SHP77 treated with DMSO at 0.1 percent for 48 hours (cell line): ENCODE measurements at regions not wholly inside any gene's neighbourhood (a gene's known extent, or its start where the extent isn't known, plus 50 kb on each side); places are given as distances from the start of the nearest gene placed in this dataset.
"Not testable (repeated sequence)": the region's sequence is repeated elsewhere in the genome, so short reads cannot be mapped to it uniquely, and the experiment has no call there.

ENCODE experiments used
- DNase-seq: peaks from one replicate; lab custom pipeline; 2025; lab: John Stamatoyannopoulos, UW

- DNase-seq, result no peak
These were observed 93.2 kb downstream of the DACT1 start for GRCh38 chr14:58730792-58731464.

DNA sequence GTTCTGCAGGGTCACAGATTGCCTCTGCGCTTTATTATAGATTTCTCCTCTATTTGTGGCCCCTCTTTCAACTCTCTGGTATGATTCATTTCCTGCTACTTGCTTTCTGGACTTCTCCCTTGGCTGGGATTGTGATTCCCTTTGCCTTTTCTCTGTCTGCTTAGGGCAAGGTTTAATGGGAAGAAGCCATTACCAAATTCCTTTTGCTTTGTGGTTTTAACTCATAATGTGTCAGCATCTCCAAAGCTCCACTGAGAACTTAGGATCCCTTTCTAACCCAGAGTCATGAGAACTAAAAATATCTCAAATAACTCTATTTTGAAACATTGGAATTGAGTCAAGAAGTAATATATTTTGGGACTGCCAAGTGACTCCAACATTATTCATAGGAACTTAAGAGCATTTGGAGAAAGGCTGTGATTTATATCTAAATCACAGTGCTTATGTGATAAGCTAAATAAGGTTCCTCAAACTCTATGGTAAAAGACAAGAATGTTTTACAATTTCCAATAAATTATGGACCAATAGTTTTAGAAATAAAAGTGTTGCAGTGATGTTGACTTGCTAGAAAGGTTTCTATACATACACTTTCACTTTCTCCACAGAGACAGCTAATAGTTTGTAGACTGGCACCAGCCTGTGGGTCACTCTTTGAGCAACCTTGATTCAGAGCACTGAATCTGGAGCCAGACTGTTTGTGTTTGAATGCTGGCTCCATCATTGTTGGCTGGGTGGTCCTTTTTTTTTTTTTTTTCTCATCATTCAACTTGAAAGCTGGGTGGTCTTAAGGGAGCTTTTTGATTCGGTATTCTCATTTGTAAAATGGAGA, 93.9 kb downstream of the DACT1 start:
- no peak for DNase-seq

DNA sequence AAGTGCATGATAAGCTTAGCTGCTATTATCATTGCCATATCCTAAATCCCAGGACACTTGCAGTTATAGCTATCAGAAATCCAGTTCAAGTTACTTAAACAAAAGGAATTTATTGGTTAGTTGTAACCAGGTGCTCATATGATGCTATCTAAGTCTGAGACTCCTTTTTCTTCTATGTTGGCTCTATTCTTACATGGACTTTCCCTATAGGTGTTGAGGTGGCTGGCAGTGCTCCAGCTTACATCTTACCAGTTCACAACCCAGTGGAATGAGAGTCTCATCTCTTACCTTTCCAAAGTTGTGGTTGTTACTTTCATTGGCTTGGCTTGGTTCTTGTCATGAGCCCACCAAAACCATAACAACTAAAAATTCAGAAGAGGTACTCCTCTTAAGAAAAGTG, 94.6 kb downstream of the DACT1 start:
- no peak for DNase-seq

DNA sequence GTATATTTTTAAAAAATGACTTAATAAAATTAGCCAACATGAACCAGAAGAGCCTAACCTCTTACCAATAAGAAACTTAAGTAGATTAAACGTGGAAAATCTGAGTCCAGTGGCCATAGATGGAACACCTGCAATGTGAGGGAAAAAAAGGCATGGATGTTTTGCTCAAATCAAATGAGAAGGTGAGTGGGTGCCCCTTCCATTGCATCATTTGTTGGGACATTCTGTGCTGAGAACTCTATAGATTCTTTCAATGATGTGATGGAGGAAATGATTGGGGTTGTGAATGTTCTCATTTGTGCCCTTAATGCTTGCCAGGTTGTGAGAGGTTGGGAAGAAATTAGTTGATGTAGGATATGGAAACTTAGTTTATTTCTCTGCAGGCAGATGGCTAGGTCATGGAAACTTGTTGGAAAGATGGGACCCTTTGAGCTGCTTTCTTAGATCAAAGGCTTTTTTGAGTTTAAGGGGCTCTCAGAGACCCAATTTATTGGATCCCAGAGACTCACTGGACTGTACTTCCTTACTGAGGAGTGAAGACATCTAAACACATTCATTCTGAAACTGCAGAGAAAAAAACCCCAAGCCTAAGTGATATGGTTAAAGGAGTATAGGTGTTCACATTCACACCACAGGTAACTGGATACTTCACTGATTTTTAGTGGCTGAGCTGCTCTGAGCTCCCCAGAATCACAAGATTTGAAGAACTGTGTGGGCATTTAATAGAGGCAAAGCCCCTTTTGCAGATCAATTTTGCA, 95.9 kb downstream of the DACT1 start:
- no peak for DNase-seq

DNA sequence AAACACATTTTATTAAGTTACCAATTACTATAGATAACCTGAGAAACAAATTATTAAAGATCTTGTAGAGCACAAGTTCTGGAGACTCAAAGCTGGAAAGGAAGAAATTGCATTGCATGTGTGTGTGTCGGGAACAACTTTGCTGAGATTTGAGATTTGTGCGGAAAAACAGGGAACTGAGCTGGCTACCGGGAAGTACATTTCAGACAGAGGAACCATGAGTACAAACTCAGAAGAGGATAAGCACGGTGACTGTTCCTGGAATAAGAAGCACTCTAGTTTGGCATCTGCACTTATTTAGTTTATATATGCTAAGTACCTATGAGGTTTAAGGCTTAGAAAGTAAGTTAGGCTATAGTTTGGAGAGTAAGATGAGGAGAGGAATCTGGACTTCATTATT, 97.8 kb downstream of the DACT1 start:
- no peak for DNase-seq

- DNase-seq, result no peak
These were observed 98.8 kb downstream of the DACT1 start for GRCh38 chr14:58736606-58737005.

GRCh38 chr14:58737511-58737910, 99.7 kb downstream of the DACT1 start:
- no peak for DNase-seq

DNA sequence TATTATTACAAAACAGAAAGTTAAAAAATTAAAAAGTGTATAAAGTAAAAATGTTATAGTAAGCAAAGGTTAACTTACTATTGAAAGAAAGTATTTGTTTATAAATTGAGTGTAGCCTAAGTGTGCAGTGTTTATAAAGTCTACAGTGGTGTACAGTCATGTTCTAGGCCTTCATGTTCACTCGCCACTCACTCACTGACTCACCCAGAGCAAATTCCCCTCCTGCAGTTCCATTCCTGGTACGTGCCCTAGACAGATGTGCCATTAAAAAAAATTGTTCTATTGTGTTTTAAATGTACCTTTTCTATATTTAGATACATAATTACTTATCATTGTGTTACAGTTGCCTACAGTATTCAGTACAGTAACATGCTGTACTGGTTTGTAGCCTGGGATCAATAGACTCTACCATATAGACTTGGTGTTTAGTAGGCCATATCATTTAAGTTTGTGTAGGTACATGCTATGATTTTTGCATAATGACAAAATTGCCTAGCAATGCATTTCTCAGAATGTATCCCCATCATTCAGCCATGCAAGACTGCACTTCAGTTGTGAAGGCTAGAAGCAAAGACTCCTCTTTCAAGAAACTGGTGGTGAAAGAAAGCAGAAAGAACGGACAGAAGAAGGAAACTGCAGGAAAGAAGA, 100.6 kb downstream of the DACT1 start:
- no peak for DNase-seq

DNA sequence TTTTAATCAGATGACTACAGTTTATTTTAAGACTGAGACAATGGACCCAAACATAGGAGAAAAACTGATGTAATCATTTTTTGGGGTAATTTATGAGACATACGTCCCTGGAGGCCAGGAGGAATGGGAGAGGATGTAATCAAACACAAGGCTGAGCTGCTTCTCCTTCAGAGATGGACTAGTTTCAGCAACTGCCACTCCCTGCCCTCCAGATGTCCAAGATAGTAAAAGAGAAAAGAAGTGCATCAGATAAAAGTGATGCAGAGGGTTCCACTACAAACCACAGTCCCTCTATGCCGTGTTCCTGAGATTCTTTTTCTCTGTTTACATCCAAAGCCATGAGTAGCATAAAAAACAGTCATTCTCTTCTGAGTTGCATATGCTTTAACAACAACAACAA, 101.1 kb downstream of the DACT1 start:
- DNase-seq, result no peak

- DNase-seq, result no peak
These were observed 101.9 kb downstream of the DACT1 start for GRCh38 chr14:58739674-58740073.

DNA sequence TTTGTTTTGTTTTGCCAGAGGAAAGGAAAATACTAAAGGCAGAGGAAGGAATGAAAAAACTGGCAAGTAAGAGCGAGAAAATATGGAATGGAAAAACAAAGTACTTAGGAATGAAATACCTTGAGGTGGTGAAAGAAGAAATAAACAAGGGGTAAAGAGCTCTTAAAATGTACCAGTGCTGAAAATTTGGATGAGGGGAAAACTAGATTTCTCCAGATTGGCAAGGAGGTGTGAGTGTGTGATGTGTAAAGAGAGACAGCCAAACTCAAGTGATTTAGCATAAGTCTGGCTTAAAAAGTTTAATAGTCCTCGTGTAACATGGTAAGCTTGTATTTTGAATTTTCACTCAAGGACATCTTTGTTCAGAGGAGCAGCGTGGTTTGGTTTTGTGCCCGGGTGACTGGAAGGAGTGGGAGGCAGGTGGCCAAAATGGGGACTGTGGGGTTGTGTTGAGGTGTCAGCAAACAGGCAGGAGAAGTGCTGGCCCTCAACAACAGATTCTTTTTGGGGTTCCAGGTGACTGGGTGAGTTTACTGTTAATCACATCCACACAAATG, 102.7 kb downstream of the DACT1 start:
- no peak for DNase-seq

GRCh38 chr14:58744801-58745394, 107.1 kb downstream of the DACT1 start:
- DNase-seq, result no peak

DNA sequence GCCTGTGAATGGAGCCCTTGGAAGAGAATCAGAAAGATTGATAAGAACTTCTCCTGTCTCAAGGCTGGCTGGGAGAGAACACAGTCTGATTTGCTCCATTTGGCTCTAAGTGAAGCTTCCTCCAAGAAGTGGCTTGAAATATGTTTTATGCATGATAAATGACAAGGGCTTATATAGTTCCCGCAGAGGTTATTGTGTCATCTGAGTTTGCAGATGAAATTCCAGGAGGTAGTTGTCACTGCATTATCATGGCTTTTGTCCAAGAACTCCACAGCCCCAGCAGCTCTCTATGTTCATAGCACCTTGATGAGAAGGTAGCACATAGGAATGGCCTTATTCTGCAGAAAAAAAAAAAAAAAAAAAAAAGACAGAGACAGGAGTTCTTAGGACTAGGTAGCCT, 108.5 kb downstream of the DACT1 start:
- no peak for DNase-seq

GRCh38 chr14:58746701-58747100, 108.9 kb downstream of the DACT1 start:
- DNase-seq, result no peak

- no peak for DNase-seq
These were observed 109.4 kb downstream of the DACT1 start for GRCh38 chr14:58747181-58747580.

GRCh38 chr14:58748251-58748650, 110.5 kb downstream of the DACT1 start:
- DNase-seq, result not testable (repeated sequence)

GRCh38 chr14:58749066-58749669, 111.4 kb downstream of the DACT1 start:
- peak; percentile 47 for DNase-seq

DNA sequence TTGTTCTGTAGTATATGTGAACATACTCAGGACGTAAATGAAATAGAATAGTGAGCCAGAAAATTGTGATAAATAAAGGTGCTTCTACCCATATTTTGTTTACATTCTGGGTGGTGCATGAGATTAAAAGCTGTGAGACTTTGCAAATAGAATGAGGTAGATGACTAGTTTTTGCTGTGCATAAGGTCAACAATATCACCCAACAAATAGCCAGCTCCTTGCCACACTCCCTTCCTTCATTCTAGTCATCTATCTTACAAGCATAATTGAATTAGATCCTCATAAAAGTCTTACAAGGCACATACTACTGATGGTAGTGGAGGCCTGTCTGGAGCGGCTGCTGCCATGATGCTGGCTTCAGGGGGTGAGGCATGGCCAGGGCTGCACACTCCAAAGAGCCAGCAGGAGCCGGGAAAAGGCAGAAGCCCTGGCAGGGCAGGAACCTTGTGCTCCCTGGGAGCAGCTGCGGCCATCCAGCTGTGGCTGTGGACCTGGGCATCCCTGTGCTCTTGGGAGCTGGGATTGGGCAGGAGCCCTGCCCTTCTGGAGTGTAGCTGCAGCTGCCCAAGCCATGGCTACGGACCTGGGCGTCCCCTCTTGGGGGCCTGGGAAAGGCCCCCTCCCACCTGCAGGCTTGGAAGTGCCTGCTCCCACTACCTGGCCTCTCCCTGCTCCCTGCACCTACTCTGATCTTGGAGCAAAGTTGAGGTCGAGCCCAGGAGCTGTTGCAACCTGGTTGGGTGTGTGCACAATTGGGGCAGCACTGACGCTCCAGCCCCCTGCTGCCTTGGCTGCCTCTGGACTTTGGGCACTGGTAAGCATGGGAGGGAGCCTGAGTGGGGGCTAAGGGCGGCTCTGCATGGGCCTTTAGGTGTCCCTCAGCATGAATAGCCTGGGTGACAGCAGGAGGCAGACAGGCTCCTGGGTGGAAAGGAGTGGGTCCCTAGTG, 112.8 kb downstream of the DACT1 start:
- DNase-seq, result no peak

GRCh38 chr14:58751788-58752187, 114.0 kb downstream of the DACT1 start:
- DNase-seq, result no peak

- DNase-seq, result no peak
These were observed 114.5 kb downstream of the DACT1 start for GRCh38 chr14:58752289-58752688.
